Endothelial cell (in vitro differentiated cells): ENCODE measurements at regions not wholly inside any gene's neighbourhood (a gene's known extent, or its start where the extent isn't known, plus 50 kb on each side); places are given as distances from the start of the nearest gene placed in this dataset.

Experiments
- DNase-seq: peaks from one replicate; pipeline ENCODE4 v3.0.0; 2021; ENCODE audit warnings: low spot score
- H3K27ac Mint-ChIP-seq: one replicate; pipeline ENCODE4 v1.8.0; 2021; ENCODE audit warnings: mixed read lengths, inconsistent platforms; ENCODE audit not compliant: unreplicated experiment
- H3K27me3 Mint-ChIP-seq: one replicate; pipeline ENCODE4 v1.8.0; 2021; ENCODE audit warnings: mild to moderate bottlenecking, moderate library complexity, mixed read lengths, inconsistent platforms; ENCODE audit not compliant: unreplicated experiment
- H3K36me3 Mint-ChIP-seq: one replicate; pipeline ENCODE4 v1.8.0; 2021; ENCODE audit warnings: mild to moderate bottlenecking, low read depth, mixed read lengths, inconsistent platforms; ENCODE audit not compliant: unreplicated experiment
- H3K4me1 Mint-ChIP-seq: one replicate; pipeline ENCODE4 v1.8.0; 2021; ENCODE audit warnings: mild to moderate bottlenecking, mixed read lengths, inconsistent platforms; ENCODE audit not compliant: unreplicated experiment
- H3K4me3 Mint-ChIP-seq: one replicate; pipeline ENCODE4 v1.8.0; 2021; ENCODE audit warnings: mild to moderate bottlenecking, mixed read lengths, inconsistent platforms; ENCODE audit not compliant: unreplicated experiment
- H3K9me3 Mint-ChIP-seq: one replicate; pipeline ENCODE4 v1.8.0; 2021; ENCODE audit warnings: mixed read lengths, inconsistent platforms; ENCODE audit not compliant: unreplicated experiment
- TF ChIP-seq, protein P1 (sequence below): fragments of 200-600 bp; sonication (generic); IDR thresholded peaks from one replicate; pipeline ENCODE4 v1.5.0; 2021; ENCODE audit warnings: antibody characterized with exemption; ENCODE audit not compliant: unreplicated experiment

DNA sequence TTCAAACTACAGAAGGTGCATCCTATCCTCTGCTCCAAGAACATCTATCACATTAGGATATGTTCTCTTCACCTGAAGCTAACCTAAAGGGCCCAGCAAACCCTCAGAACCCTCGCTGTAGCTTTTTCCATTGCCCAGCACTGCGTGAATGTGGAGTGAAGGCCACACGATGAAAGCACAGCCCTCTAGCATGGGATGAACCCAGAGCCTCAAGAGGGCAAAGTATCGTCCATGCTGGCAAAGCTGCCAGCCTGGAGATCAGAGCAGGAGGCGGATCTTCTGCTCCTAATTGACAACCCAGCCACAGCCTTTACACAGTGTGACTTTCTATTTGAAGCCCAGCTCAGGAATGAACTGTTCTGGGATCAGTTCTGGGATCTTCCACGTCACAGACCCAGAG, 65.1 kb upstream of the USP47 start:
- TF ChIP-seq, protein P1, sequence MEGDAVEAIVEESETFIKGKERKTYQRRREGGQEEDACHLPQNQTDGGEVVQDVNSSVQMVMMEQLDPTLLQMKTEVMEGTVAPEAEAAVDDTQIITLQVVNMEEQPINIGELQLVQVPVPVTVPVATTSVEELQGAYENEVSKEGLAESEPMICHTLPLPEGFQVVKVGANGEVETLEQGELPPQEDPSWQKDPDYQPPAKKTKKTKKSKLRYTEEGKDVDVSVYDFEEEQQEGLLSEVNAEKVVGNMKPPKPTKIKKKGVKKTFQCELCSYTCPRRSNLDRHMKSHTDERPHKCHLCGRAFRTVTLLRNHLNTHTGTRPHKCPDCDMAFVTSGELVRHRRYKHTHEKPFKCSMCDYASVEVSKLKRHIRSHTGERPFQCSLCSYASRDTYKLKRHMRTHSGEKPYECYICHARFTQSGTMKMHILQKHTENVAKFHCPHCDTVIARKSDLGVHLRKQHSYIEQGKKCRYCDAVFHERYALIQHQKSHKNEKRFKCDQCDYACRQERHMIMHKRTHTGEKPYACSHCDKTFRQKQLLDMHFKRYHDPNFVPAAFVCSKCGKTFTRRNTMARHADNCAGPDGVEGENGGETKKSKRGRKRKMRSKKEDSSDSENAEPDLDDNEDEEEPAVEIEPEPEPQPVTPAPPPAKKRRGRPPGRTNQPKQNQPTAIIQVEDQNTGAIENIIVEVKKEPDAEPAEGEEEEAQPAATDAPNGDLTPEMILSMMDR: no peak
- Mint-ChIP-seq H3K27me3 (no peaks in the 10 kb centered on the region), H3K9me3 (no peaks in the 10 kb centered on the region), H3K4me3 (no peak overlapping the region), H3K36me3 (no peaks in the 10 kb centered on the region), H3K27ac (no peak overlapping the region), H3K4me1 (no peaks in the 10 kb centered on the region)
- no peak for DNase-seq

DNA sequence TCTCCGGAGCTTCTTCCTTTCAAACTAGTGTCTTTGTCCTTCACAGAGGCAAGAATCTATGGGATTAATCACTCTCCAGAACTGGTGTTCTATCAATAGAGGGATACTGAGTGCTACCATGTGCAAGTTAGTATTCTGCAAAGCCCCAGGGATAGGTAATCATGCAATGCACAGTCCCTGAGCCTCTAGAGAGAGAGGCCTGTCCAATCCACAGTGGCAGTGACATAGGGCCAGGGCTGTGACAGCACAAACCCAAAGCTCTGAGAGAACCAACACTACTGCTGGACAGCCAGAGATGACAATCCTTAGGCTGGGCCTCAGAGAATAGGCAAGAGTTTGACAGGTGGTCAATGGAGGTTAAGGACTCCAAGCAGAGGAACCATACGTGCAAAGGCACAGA, 66.8 kb upstream of the USP47 start:
- Mint-ChIP-seq H3K27ac (no peak overlapping the region), H3K27me3 (no peaks in the 10 kb centered on the region), H3K4me3 (no peak overlapping the region), H3K36me3 (no peaks in the 10 kb centered on the region), H3K9me3 (no peaks in the 10 kb centered on the region), H3K4me1 (no peaks in the 10 kb centered on the region)
- TF ChIP-seq, protein P1: no peak
- no peak for DNase-seq

DNA sequence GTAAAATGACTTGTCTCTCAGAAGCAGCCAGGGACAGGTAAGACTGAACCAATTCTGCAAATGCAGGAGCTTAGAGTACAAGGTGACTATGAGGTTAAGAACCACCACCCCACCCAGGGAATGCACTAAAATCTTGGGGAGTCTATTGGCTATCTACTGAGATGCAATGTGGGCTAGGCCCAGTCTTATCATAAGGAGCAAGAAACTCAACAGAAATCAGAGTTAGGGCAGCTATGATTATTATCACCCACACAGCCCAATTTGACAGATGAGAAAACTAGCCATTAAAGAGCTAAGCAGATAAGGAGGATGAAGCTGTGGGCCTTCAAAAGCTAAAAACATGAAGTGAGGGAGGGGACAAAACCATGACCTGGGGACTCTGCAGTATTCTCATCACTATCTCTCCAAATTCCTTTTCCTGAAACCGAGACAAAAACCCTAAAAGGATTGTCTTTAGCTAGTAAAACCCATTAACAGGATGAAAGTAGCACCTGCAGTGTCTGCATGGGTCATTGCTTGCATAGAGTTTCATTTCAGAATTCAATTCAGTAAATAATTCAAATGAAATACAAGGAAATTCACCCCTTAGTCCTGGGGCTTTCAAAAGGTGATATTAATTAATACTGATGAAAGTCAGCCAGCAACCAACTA, 68.8 kb upstream of the USP47 start:
- Mint-ChIP-seq H3K27ac (no peak overlapping the region), H3K9me3 (no peaks in the 10 kb centered on the region), H3K4me1 (no peaks in the 10 kb centered on the region), H3K4me3 (no peak overlapping the region), H3K27me3 (no peaks in the 10 kb centered on the region), H3K36me3 (no peaks in the 10 kb centered on the region)
- TF ChIP-seq, protein P1: no peak
- no peak for DNase-seq

DNA sequence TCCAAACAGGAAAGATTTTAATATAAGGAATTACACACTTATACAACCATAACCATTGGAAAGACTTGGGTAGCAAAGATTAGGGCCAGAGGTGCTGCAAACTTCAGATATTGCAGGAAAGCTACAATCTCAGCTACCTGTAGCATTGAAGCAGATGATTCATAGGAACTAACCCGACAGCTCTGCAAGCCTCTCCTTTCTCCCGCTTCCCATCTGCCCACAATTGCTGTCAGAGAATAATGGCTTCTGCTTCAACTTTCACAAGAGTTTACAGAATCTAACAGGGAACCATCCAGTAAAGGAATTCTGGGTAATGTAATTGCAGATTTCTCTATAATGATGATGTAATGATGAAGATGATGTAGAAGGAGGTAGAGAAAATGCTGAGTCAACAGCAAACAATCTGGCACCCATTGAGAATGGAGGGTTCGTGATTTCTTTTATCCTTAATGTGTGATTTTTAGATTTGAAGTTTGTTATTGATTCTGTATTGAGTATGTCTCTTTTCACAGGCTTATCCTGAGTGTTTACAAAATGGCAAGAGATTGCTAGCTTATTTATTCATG, 70.8 kb upstream of the USP47 start:
- Mint-ChIP-seq H3K36me3 (no peaks in the 10 kb centered on the region), H3K27me3 (no peaks in the 10 kb centered on the region), H3K27ac (no peak overlapping the region)

DNA sequence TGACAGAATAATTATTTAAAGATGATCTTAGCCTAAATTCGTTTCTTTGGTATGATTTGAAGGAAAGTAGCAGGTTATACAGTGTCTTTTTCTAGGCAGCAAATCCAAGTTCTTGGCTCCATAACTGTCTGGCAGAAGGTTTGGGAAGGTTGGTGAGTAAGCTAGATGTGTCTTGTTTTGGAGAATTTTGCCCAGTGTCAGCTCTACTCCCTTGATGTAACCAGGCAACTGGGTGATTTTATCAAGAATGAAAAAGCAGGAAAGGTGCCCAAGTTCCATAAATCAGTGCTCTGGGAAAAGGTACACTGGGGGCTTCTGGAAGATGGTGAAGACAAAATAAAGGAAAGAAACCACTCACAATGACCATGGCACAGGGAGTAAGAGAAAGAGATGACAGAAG, 71.5 kb upstream of the USP47 start:
- Mint-ChIP-seq H3K36me3 (no peaks in the 10 kb centered on the region), H3K9me3 (no peaks in the 10 kb centered on the region), H3K27me3 (no peaks in the 10 kb centered on the region), H3K27ac (no peak overlapping the region), H3K4me1 (no peaks in the 10 kb centered on the region), H3K4me3 (no peak overlapping the region)
- TF ChIP-seq, protein P1: no peak
- no peak for DNase-seq

More for the DNA sequence above, 70.8 kb upstream of the USP47 start:
- no peaks in the 10 kb centered on the region for H3K4me1 Mint-ChIP-seq
- TF ChIP-seq, protein P1: no peak
- DNase-seq: no peak
- H3K4me3 Mint-ChIP-seq: no peak overlapping the region
- H3K9me3 Mint-ChIP-seq: no peaks in the 10 kb centered on the region
